HepG2 (cell line): ENCODE measurements at regions not wholly inside any gene's neighbourhood (a gene's known extent, or its start where the extent isn't known, plus 50 kb on each side); places are given as distances from the start of the nearest gene placed in this dataset.

Experiments
- RNF2 ChIP-seq: fragments of 450-650 bp; conservative IDR thresholded peaks from 2 replicates; pipeline ENCODE4 v1.6.1; 2016; ENCODE audit warnings: low read depth
- SMAD3 ChIP-seq: sonication (generic); formaldehyde crosslinking; IDR thresholded peaks from 2 replicates; pipeline ENCODE4 v1.4.0; 2020; ENCODE audit warnings: missing genetic modification reagents
- SP140L ChIP-seq: sonication (generic); formaldehyde crosslinking; IDR thresholded peaks from 2 replicates; pipeline ENCODE4 v1.4.0; 2020; ENCODE audit warnings: missing genetic modification reagents, borderline replicate concordance
- ZBTB33 ChIP-seq: sonication (generic); formaldehyde crosslinking; IDR thresholded peaks from 2 replicates; pipeline ENCODE4 v1.4.0; 2020; ENCODE audit warnings: missing genetic modification reagents
- ZNF605 ChIP-seq: sonication (generic); formaldehyde crosslinking; IDR thresholded peaks from 2 replicates; pipeline ENCODE4 v1.8.0; 2022; ENCODE audit warnings: mild to moderate bottlenecking, missing genetic modification reagents
- ZNF788 ChIP-seq: sonication (generic); formaldehyde crosslinking; IDR thresholded peaks from 2 replicates; pipeline ENCODE4 v1.5.0; 2020; ENCODE audit warnings: mild to moderate bottlenecking, missing genetic modification reagents, borderline replicate concordance

GRCh38 chr11:93967944-93968343 is 53.2 kb upstream of the HEPHL1 start:
- TF ChIP-seq ZNF605 (no peak), ZBTB33 (CRISPR knock-in tag) (no peak), SP140L (CRISPR knock-in tag) (no peak), ZNF788 (CRISPR knock-in tag) (no peak), SMAD3 (CRISPR knock-in tag) (no peak), RNF2 (no peak)
